ENCODE measurements at regions not wholly inside any gene's neighbourhood (a gene's known extent, or its start where the extent isn't known, plus 50 kb on each side); places are given as distances from the start of the nearest gene placed in this dataset.

GRCh38 chr7:47653550-47654411 lies 71.9 kb upstream of the TNS3 start:
- Histone ChIP-seq H3K4me1 (peaks cover 0 to 19% (median 7%) of the 10 kb centered on the region in 3 donors), H3K9me3 (no peaks in the 10 kb centered on the region), H3K27ac (no peak overlapping the region), H3K27me3 (no peaks in the 10 kb centered on the region), H3K36me3 (no peaks in the 10 kb centered on the region), H3K4me3 (no peak overlapping the region)
- no peak for ATAC-seq
- TF ChIP-seq, protein P1, sequence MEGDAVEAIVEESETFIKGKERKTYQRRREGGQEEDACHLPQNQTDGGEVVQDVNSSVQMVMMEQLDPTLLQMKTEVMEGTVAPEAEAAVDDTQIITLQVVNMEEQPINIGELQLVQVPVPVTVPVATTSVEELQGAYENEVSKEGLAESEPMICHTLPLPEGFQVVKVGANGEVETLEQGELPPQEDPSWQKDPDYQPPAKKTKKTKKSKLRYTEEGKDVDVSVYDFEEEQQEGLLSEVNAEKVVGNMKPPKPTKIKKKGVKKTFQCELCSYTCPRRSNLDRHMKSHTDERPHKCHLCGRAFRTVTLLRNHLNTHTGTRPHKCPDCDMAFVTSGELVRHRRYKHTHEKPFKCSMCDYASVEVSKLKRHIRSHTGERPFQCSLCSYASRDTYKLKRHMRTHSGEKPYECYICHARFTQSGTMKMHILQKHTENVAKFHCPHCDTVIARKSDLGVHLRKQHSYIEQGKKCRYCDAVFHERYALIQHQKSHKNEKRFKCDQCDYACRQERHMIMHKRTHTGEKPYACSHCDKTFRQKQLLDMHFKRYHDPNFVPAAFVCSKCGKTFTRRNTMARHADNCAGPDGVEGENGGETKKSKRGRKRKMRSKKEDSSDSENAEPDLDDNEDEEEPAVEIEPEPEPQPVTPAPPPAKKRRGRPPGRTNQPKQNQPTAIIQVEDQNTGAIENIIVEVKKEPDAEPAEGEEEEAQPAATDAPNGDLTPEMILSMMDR (IDR thresholded peaks at IDR 0.05), result no peak
- WGBS, 2 donors (ENCODE audit: low coverage in 1 of 2), result 54 to 86% methylated on average over 5 to 7 of the region's 12 CpGs

DNA sequence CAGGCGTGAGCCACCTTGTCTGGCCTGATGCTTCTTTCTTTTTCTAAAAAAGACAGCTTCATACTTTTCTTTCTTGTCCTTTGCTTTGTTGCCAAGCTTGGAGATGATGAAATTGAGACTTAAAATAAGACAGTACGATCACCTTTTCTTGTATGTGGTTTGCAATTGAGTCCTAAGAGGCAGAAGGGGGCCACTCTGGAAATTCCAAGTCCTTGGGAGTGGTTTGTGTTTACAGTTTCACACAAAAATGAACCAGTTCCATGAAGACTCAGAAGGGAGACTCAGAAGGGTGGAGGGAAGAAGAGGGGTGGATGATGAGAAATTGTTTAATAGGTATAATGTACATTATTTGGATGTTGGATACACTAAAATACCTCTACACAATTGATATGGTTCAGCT lies 70.7 kb upstream of the TNS3 start:
- Histone ChIP-seq H3K36me3 (no peaks in the 10 kb centered on the region), H3K4me1 (peaks cover 0 to 19% (median 7%) of the 10 kb centered on the region in 3 donors), H3K9me3 (no peaks in the 10 kb centered on the region), H3K4me3 (no peak overlapping the region), H3K27ac (no peak overlapping the region), H3K27me3 (no peaks in the 10 kb centered on the region)
- no peak for ATAC-seq
- TF ChIP-seq, protein P1 (IDR thresholded peaks at IDR 0.05), result no peak
- TF ChIP-seq POLR2A (IDR thresholded peaks at IDR 0.05), result no peak
- TF ChIP-seq EP300 (IDR thresholded peaks at IDR 0.05), result no peak
- no peak for TF ChIP-seq POLR2AphosphoS5 (IDR thresholded peaks at IDR 0.05)
- 90% methylated on average over 2 of the region's 2 CpGs; no CpG with 5 or more reads in 1 of the 2 donors for WGBS, 2 donors (ENCODE audit: low coverage in 1 of 2)

DNA sequence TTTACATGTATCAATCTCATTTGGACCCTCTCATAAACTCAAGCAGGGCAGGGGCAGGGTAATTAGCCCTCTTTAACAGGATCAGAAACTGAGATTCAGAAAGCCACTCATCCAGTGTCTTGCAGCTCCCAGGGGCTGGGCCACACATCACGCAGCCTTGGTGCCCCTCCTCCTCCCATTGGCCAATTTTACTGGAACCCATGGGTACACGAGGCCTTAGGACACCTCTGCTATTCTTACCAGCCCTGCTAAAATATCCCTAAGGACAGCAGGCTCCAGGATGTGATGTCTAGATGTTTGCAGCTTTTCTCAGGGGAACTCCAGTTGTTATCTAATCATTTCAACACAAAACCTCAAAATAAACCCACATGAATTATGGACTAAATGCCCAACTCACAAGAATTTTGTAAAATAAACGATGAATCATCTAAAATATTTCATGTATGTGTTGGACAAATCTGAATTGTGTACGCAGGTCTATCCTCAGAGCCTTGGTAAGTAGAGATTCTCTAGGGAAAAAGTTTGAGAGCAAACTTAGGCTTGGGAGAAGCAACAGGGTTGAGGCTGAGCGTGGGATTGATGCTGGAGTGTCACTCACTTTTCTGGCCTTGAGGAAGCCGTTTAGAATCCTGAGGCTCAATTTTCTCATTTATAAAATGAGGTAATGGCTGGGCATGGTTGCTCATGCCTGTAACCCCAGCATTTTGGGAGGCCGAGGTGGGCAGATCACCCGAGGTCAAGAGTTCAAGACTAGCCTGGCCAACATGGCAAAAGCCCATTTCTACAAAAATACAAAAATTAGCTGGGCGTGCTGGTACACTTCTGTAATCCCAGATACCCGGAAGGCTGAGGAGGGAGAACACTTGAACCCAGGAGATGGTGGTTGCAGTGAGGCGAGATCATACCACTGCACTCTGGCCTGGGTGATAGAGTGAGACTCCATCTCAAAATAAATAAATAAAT lies 69.7 kb upstream of the TNS3 start:
- H3K4me1 ChIP-seq, result peaks cover 0 to 19% (median 7%) of the 10 kb centered on the region in 3 donors
- no peaks in the 10 kb centered on the region for H3K36me3 ChIP-seq
- no peak for TF ChIP-seq EP300 (IDR thresholded peaks at IDR 0.05)
- peak; percentile 58 for TF ChIP-seq POLR2AphosphoS5 (IDR thresholded peaks at IDR 0.05)
- H3K27me3 ChIP-seq, result no peaks in the 10 kb centered on the region
- ATAC-seq, result peak; percentile 49
- no peaks in the 10 kb centered on the region for H3K9me3 ChIP-seq
- H3K27ac ChIP-seq, result peak overlapping the region in 3 of 4 donors; percentile 35 to 53 (median 49)
- H3K4me3 ChIP-seq, result no peak overlapping the region
- WGBS, 2 donors (ENCODE audit: low coverage in 1 of 2), result 68 to 69% methylated on average over 8 to 9 of the region's 11 CpGs

DNA sequence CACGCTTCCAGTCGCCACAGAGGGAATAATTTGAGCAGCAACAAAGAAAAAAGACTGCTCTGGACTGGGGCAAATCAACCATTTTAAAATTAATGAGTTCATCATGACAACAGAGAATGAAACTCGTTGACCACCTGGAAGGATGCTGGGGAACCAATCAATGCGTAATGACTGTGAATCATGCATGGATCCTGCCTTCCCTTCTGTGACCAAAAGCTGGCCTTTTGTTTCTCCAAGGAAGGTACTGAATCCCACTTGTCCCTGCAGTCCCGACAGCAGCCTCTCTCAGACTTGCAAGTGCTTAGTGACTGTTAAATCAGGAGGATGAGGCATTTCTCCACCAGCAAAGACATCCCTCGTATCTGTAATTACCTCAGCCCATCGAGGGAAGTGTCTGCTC lies 68.0 kb upstream of the TNS3 start:
- 91 to 96% methylated on average over 5 to 7 of the region's 7 CpGs for WGBS, 2 donors (ENCODE audit: low coverage in 1 of 2)
- no peak for TF ChIP-seq EP300 (IDR thresholded peaks at IDR 0.05)
- TF ChIP-seq, protein P1 (IDR thresholded peaks at IDR 0.05), result no peak
- TF ChIP-seq POLR2AphosphoS5 (IDR thresholded peaks at IDR 0.05), result no peak
- no peak for TF ChIP-seq POLR2A (IDR thresholded peaks at IDR 0.05)
- no peak for ATAC-seq
- Histone ChIP-seq H3K36me3 (no peaks in the 10 kb centered on the region), H3K4me3 (no peak overlapping the region), H3K27me3 (no peaks in the 10 kb centered on the region), H3K9me3 (no peaks in the 10 kb centered on the region), H3K27ac (no peak overlapping the region), H3K4me1 (peaks cover 0 to 19% (median 7%) of the 10 kb centered on the region in 3 donors)

DNA sequence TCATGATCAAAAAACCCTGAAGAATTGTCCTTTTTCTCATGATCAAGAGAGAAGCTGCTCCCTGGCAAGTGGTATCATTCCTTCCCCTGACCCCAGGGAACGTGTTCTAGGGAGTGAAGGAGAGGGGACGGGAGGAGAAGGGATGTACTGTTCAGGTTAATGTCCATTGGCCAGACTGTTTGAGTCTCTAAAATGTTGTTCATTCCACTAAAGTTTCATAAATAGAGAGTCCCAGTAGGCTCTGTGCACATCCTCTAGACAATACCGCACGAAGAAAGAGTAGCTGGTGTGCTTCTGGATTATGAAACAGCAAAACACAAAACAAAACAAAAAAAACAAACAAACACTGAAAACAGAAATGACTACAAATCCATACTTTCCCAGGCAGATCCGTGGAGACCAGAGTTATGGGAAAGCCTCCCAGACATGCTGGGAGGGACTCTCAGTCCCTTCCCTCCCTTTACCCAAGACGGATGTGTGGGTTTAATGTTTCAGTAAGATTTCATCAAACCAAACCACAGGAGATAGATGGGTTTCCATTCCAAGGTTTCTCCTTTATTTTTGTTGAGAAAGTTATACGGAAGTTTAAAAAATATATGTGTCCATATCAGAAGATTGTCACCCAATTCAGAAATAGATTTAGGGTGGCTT lies 66.5 kb upstream of the TNS3 start:
- no peaks in the 10 kb centered on the region for H3K9me3 ChIP-seq
- no peaks in the 10 kb centered on the region for H3K27me3 ChIP-seq
- 66 to 76% methylated on average over 3 to 5 of the region's 7 CpGs for WGBS, 2 donors (ENCODE audit: low coverage in 1 of 2)
- H3K4me3 ChIP-seq, result no peak overlapping the region
- H3K4me1 ChIP-seq, result peaks cover 0 to 12% (median 7%) of the 10 kb centered on the region in 3 donors
- H3K36me3 ChIP-seq, result no peaks in the 10 kb centered on the region
- no peak for TF ChIP-seq POLR2A (IDR thresholded peaks at IDR 0.05)
- TF ChIP-seq POLR2AphosphoS5 (IDR thresholded peaks at IDR 0.05), result no peak
- TF ChIP-seq EP300 (IDR thresholded peaks at IDR 0.05), result no peak
- TF ChIP-seq, protein P1 (IDR thresholded peaks at IDR 0.05), result no peak
- ATAC-seq, result no peak
- H3K27ac ChIP-seq, result no peak overlapping the region

Measured in gastroesophageal sphincter (tissue), 4 donors.